GM23248 (cell line): ENCODE measurements at regions not wholly inside any gene's neighbourhood (a gene's known extent, or its start where the extent isn't known, plus 50 kb on each side); places are given as distances from the start of the nearest gene placed in this dataset.

ENCODE experiments used
- EZH2 ChIP-seq: fragments of 200-600 bp; sonication (generic); IDR thresholded peaks from 2 replicates; pipeline ENCODE4 v1.6.1; 2018; ENCODE audit warnings: antibody characterized with exemption, mild to moderate bottlenecking; ENCODE audit not compliant: insufficient read depth, poor library complexity, severe bottlenecking
- EZH2phosphoT487 ChIP-seq: fragments of 200-600 bp; sonication (generic); IDR thresholded peaks from 2 replicates; pipeline ENCODE4 v1.6.1; 2018; ENCODE audit warnings: antibody characterized with exemption, moderate library complexity, mild to moderate bottlenecking, low read depth; ENCODE audit not compliant: insufficient read depth

DNA sequence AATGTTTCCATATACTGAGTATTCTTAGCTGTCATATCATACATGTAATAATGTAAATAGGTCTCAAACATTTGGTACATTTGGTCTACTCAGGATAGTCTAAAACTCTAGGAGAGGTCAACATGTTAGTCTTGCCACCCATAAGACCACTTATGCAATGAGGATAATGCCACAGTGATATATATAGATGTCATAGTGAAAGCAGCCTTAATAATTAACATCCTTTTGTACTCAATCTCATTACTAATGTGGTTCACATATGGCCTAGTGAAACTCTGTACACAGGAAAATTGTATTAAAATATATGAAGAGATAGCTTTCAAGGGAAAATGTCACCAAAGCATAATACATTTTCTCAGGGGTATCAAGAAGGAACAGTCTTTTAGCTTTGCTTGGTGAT is 577.9 kb downstream of the TFAP2B start:
- TF ChIP-seq EZH2phosphoT487 (no peak), EZH2 (no peak)
